ENCODE measurements at regions not wholly inside any gene's neighbourhood (a gene's known extent, or its start where the extent isn't known, plus 50 kb on each side); places are given as distances from the start of the nearest gene placed in this dataset.

- TF ChIP-seq CTCF (IDR thresholded peaks at IDR 0.05) (no peak), TCF7L2 (IDR thresholded peaks at IDR 0.05; ENCODE audit: low read depth, low read length) (no peak), REST (IDR thresholded peaks at IDR 0.05; ENCODE audit: insufficient read depth in 1 of 2, low read depth in 2 of 2, low read length in 1 of 2) (no peak), POLR2AphosphoS5 (IDR thresholded peaks at IDR 0.05; ENCODE audit: low read depth, low read length) (no peak), SIN3A (IDR thresholded peaks at IDR 0.05; ENCODE audit: borderline replicate concordance, insufficient read depth, low read depth, low read length) (no peak)
- Histone ChIP-seq H3K27ac (ENCODE audit: low read length) (no peak overlapping the region), H3K27me3 (ENCODE audit: control insufficient read depth, insufficient read depth, low read length) (no peaks in the 10 kb centered on the region), H3K36me3 (ENCODE audit: control insufficient read depth, insufficient read depth, low read length) (no peaks in the 10 kb centered on the region), H3K4me3 (ENCODE audit: low read depth in 2 of 2, low read length in 2 of 2) (no peak overlapping the region), H3K4me1 (ENCODE audit: control insufficient read depth, insufficient read depth, low read length) (no peaks in the 10 kb centered on the region), H3K9me3 (ENCODE audit: control insufficient read depth, insufficient read depth, low read depth, low read length) (no peaks in the 10 kb centered on the region)
- ATAC-seq (no peak), DNase-seq (ENCODE audit: low read depth, low spot score) (no peak)
- intact Hi-C loops (cut with micrococcal nuclease; ENCODE audit: unreplicated experiment), result no loop called here
- in situ Hi-C loops (cut with HindIII; ENCODE audit: low pct_unique_long_range_greater_than_20kb, low sequenced_read_pairs), result no loop called here
- CTCF ChIA-PET, result no interaction called here
- no TSS peak for BruUV-seq (replicated peaks)
- POLR2A ChIA-PET, result no interaction called here
These were observed 228.1 kb downstream of the RBM43 start for GRCh38 chr2:151033271-151034248.

GRCh38 chr2:151032741-151033191 lies 228.9 kb downstream of the RBM43 start:
- no peak overlapping the region for H3K27ac ChIP-seq (ENCODE audit: low read length)
- ChIA-PET POLR2A (no interaction called here), CTCF (interaction anchor here (1.4 kb wide), 1 partner anchor 19 kb away, joined by 4 read pairs; no protein-coding TSS in a partner anchor)
- DNase-seq (ENCODE audit: low read depth, low spot score) (no peak), ATAC-seq (no peak)
- no peaks in the 10 kb centered on the region for H3K36me3 ChIP-seq (ENCODE audit: control insufficient read depth, insufficient read depth, low read length)
- no peaks in the 10 kb centered on the region for H3K27me3 ChIP-seq (ENCODE audit: control insufficient read depth, insufficient read depth, low read length)
- no peaks in the 10 kb centered on the region for H3K9me3 ChIP-seq (ENCODE audit: control insufficient read depth, insufficient read depth, low read depth, low read length)
- H3K4me3 ChIP-seq (ENCODE audit: low read depth in 2 of 2, low read length in 2 of 2), result no peak overlapping the region
- intact Hi-C loops (cut with micrococcal nuclease; ENCODE audit: unreplicated experiment), result no loop called here
- in situ Hi-C loops (cut with HindIII; ENCODE audit: low pct_unique_long_range_greater_than_20kb, low sequenced_read_pairs), result no loop called here
- H3K4me1 ChIP-seq (ENCODE audit: control insufficient read depth, insufficient read depth, low read length), result no peaks in the 10 kb centered on the region
- no TSS peak for BruUV-seq (replicated peaks)
- TF ChIP-seq SIN3A (IDR thresholded peaks at IDR 0.05; ENCODE audit: borderline replicate concordance, insufficient read depth, low read depth, low read length) (no peak), POLR2AphosphoS5 (IDR thresholded peaks at IDR 0.05; ENCODE audit: low read depth, low read length) (no peak), CTCF (IDR thresholded peaks at IDR 0.05) (no peak), REST (IDR thresholded peaks at IDR 0.05; ENCODE audit: insufficient read depth in 1 of 2, low read depth in 2 of 2, low read length in 1 of 2) (no peak), TCF7L2 (IDR thresholded peaks at IDR 0.05; ENCODE audit: low read depth, low read length) (no peak)
